Panc1 (cell line): ENCODE measurements at regions not wholly inside any gene's neighbourhood (a gene's known extent, or its start where the extent isn't known, plus 50 kb on each side); places are given as distances from the start of the nearest gene placed in this dataset.

Source experiments
- ATAC-seq: fragments of 200-7000 bp; cut with Tn5 transposase; 2 replicates; pipeline ENCODE4 v1.9.1; 2020; ENCODE audit warnings: mild to moderate bottlenecking, moderate library complexity
- BruUV-seq: library from RNA; stranded (reverse); fragments of 400-500 nt; replicated peaks from 2 replicates; lab custom pipeline; 2021; lab: Mats Ljungman, UMichigan
- CTCF ChIA-PET: fragments of 300-600 bp; sonication (Branson Sonifier 250); formaldehyde crosslinking; loops from one replicate; lab custom pipeline; 2022; ENCODE audit warnings: antibody characterized with exemption; lab: Charles Lee
- POLR2A ChIA-PET: fragments of 300-600 bp; sonication (Branson Sonifier 250); formaldehyde crosslinking; loops from one replicate; lab custom pipeline; 2022; ENCODE audit warnings: antibody characterized with exemption; lab: Charles Lee
- DNase-seq: peaks from one replicate; pipeline ENCODE4 v3.0.0-alpha.2; 2010; ENCODE audit warnings: low read depth, low spot score
- H3K27ac ChIP-seq: 2 replicates; pipeline ENCODE4 v1.5.1; 2011; ENCODE audit warnings: mild to moderate bottlenecking, low read length, inconsistent platforms
- H3K27me3 ChIP-seq: fragments of 200-500 bp; sonication (Bioruptor generic); 2 replicates; pipeline ENCODE4 v1.6.0; 2014; ENCODE audit warnings: low read length, inconsistent platforms; ENCODE audit not compliant: control insufficient read depth, insufficient read depth
- H3K36me3 ChIP-seq: fragments of 200-500 bp; sonication (Bioruptor generic); 2 replicates; pipeline ENCODE4 v1.5.1; 2014; ENCODE audit warnings: inconsistent platforms, mild to moderate bottlenecking, low read length, moderate library complexity; ENCODE audit not compliant: control insufficient read depth, insufficient read depth
- H3K4me1 ChIP-seq: 2 replicates; pipeline ENCODE4 v1.5.1; 2011; ENCODE audit warnings: inconsistent platforms, mild to moderate bottlenecking, low read length, moderate library complexity; ENCODE audit not compliant: control insufficient read depth, insufficient read depth
- H3K4me3 ChIP-seq, 2 experiments: 2 replicates each; pipeline ENCODE4 v1.5.1; 2011 to 2012; ENCODE audit warnings: low read depth in 2 of 2, low read length in 2 of 2, mild to moderate bottlenecking in 2 of 2, inconsistent platforms in 1 of 2, moderate library complexity in 1 of 2
- H3K9me3 ChIP-seq: fragments of 200-500 bp; sonication (Bioruptor generic); 2 replicates; pipeline ENCODE4 v1.5.1; 2014; ENCODE audit warnings: low read depth, mild to moderate bottlenecking, inconsistent platforms, low read length, moderate library complexity; ENCODE audit not compliant: control insufficient read depth, insufficient read depth
- CTCF ChIP-seq: fragments of 450-650 bp; IDR thresholded peaks from 2 replicates; pipeline ENCODE4 v1.5.1; 2017; ENCODE audit warnings: mild to moderate bottlenecking
- POLR2AphosphoS5 ChIP-seq: IDR thresholded peaks from 2 replicates; pipeline ENCODE4 v1.6.1; 2012; ENCODE audit warnings: mild to moderate bottlenecking, low read depth, low read length, moderate library complexity
- REST ChIP-seq, 2 experiments: IDR thresholded peaks; 2 replicates each; pipeline ENCODE4 v1.6.1; 2011 to 2012; ENCODE audit warnings: low read depth in 2 of 2, control low read depth in 1 of 2, low read length in 1 of 2, mild to moderate bottlenecking in 1 of 2, moderate library complexity in 1 of 2; ENCODE audit not compliant: insufficient read depth in 1 of 2
- SIN3A ChIP-seq: IDR thresholded peaks from 2 replicates; pipeline ENCODE4 v1.6.1; 2012; ENCODE audit warnings: low read depth, mild to moderate bottlenecking, low read length, moderate library complexity, borderline replicate concordance; ENCODE audit not compliant: insufficient read depth
- TCF7L2 ChIP-seq: IDR thresholded peaks from 2 replicates; pipeline ENCODE4 v1.6.1; 2011; ENCODE audit warnings: mild to moderate bottlenecking, low read depth, low read length, inconsistent platforms
- in situ Hi-C: cut with HindIII; loops from 2 replicates; pipeline ENCODE4 v1.10.0; 2016; ENCODE audit warnings: low sequenced_read_pairs, low pct_unique_long_range_greater_than_20kb
- intact Hi-C: fragments of 100-400 bp; cut with micrococcal nuclease; formaldehyde crosslinking; loops from one replicate; pipeline ENCODE4 v1.10.0; 2022; ENCODE audit not compliant: unreplicated experiment

- intact Hi-C loops: no loop called here
- ATAC-seq: no peak
- TF ChIP-seq TCF7L2: no peak
- no peak for TF ChIP-seq SIN3A
- TF ChIP-seq POLR2AphosphoS5: no peak
- no peak for TF ChIP-seq CTCF
- TF ChIP-seq REST (IDR thresholded peaks at IDR 0.05; ENCODE audit: insufficient read depth in 1 of 2, low read depth in 2 of 2, low read length in 1 of 2): no peak
- Histone ChIP-seq H3K4me1 (no peaks in the 10 kb centered on the region), H3K27ac (no peak overlapping the region), H3K27me3 (no peaks in the 10 kb centered on the region), H3K9me3 (no peaks in the 10 kb centered on the region), H3K36me3 (no peaks in the 10 kb centered on the region), H3K4me3 (no peak overlapping the region)
- ChIA-PET POLR2A (no interaction called here), CTCF (no interaction called here)
- BruUV-seq: no TSS peak
- in situ Hi-C loops: no loop called here
- DNase-seq: no peak
Measured at GRCh38 chr4:17230727-17231126, 281.2 kb downstream of the QDPR start.

- TF ChIP-seq SIN3A (no peak), POLR2AphosphoS5 (no peak), TCF7L2 (no peak), REST (IDR thresholded peaks at IDR 0.05; ENCODE audit: insufficient read depth in 1 of 2, low read depth in 2 of 2, low read length in 1 of 2) (no peak), CTCF (no peak)
- Histone ChIP-seq H3K27ac (no peak overlapping the region), H3K4me3 (no peak overlapping the region), H3K9me3 (no peaks in the 10 kb centered on the region), H3K4me1 (no peaks in the 10 kb centered on the region), H3K27me3 (no peaks in the 10 kb centered on the region), H3K36me3 (no peaks in the 10 kb centered on the region)
- ATAC-seq (no peak), DNase-seq (no peak)
- intact Hi-C loops: no loop called here
- CTCF ChIA-PET: no interaction called here
- POLR2A ChIA-PET: no interaction called here
- in situ Hi-C loops: no loop called here
- no TSS peak for BruUV-seq
Measured at GRCh38 chr4:17220816-17221215, 291.1 kb downstream of the QDPR start.
